Right atrium auricular region (tissue), 2 donors: ENCODE measurements at regions not wholly inside any gene's neighbourhood (a gene's known extent, or its start where the extent isn't known, plus 50 kb on each side); places are given as distances from the start of the nearest gene placed in this dataset.

ENCODE experiments used
- DNase-seq: peaks from one replicate; pipeline ENCODE4 v3.0.0-alpha.2; 2019; ENCODE audit warnings: low spot score
- H3K27ac ChIP-seq, 2 donors: fragments of 200-600 bp; sonication (generic); 1 replicate in 1 of 2; 2 replicates in 1 of 2; pipeline ENCODE4 v1.5.1; 2016 to 2019
- H3K27me3 ChIP-seq, 2 donors: fragments of 200-600 bp; sonication (generic); one replicate each; pipeline versions ENCODE4 v1.5.1 to v1.6.0; 2017 to 2019
- H3K36me3 ChIP-seq: fragments of 200-600 bp; sonication (generic); one replicate; pipeline ENCODE4 v1.5.1; 2016
- H3K4me1 ChIP-seq, 2 donors: fragments of 200-600 bp; sonication (generic); one replicate each; pipeline versions ENCODE4 v1.5.1 to v1.6.0; 2017 to 2019
- H3K4me3 ChIP-seq, 2 donors: fragments of 200-600 bp; sonication (generic); 1 replicate in 1 of 2; 2 replicates in 1 of 2; pipeline ENCODE4 v1.5.1; 2017 to 2019; ENCODE audit warnings: mild to moderate bottlenecking in 1 of 2, moderate library complexity in 1 of 2
- H3K9me3 ChIP-seq, 2 donors: fragments of 200-600 bp; sonication (generic); one replicate each; pipeline ENCODE4 v1.5.1; 2019
- CTCF ChIP-seq, 2 donors: fragments of 200-600 bp; sonication (generic); IDR thresholded peaks; one replicate each; pipeline ENCODE4 v1.5.1; 2019; ENCODE audit warnings: antibody characterized with exemption in 2 of 2

- TF ChIP-seq CTCF (IDR thresholded peaks at IDR 0.05) = no peak
Measured at GRCh38 chr4:100954046-100954445, 393.3 kb downstream of the PPP3CA start.

GRCh38 chr4:100953616-100954015 is 393.7 kb downstream of the PPP3CA start:
- no peaks in the 10 kb centered on the region for H3K4me1 ChIP-seq

More at GRCh38 chr4:100954046-100954445, 393.3 kb downstream of the PPP3CA start:
- Histone ChIP-seq H3K9me3 (no peaks in the 10 kb centered on the region), H3K36me3 (no peaks in the 10 kb centered on the region), H3K4me3 (no peak overlapping the region), H3K27ac (no peak overlapping the region), H3K4me1 (no peaks in the 10 kb centered on the region), H3K27me3 (no peaks in the 10 kb centered on the region)
- no peak for DNase-seq

GRCh38 chr4:100952590-100952989 is 394.7 kb downstream of the PPP3CA start:
- Histone ChIP-seq H3K36me3 (no peaks in the 10 kb centered on the region), H3K4me1 (no peaks in the 10 kb centered on the region), H3K27ac (no peak overlapping the region), H3K27me3 (no peaks in the 10 kb centered on the region), H3K4me3 (no peak overlapping the region), H3K9me3 (no peaks in the 10 kb centered on the region)
- no peak for DNase-seq
- no peak for TF ChIP-seq CTCF (IDR thresholded peaks at IDR 0.05)

More at GRCh38 chr4:100953616-100954015, 393.7 kb downstream of the PPP3CA start:
- Histone ChIP-seq H3K27me3 (no peaks in the 10 kb centered on the region), H3K9me3 (no peaks in the 10 kb centered on the region), H3K4me3 (no peak overlapping the region), H3K36me3 (no peaks in the 10 kb centered on the region), H3K27ac (no peak overlapping the region)
- TF ChIP-seq CTCF (IDR thresholded peaks at IDR 0.05) = no peak
- no peak for DNase-seq

- TF ChIP-seq CTCF (IDR thresholded peaks at IDR 0.05) = no peak
- H3K4me1 ChIP-seq = no peaks in the 10 kb centered on the region
- H3K27ac ChIP-seq = no peak overlapping the region
- DNase-seq = no peak
- no peak overlapping the region for H3K4me3 ChIP-seq
- no peaks in the 10 kb centered on the region for H3K36me3 ChIP-seq
- no peaks in the 10 kb centered on the region for H3K27me3 ChIP-seq
- H3K9me3 ChIP-seq = peaks cover 0 to 6% of the 10 kb centered on the region in 2 donors
Measured at GRCh38 chr4:100949350-100949935, 397.9 kb downstream of the PPP3CA start.

- Histone ChIP-seq H3K9me3 (peaks cover 0 to 9% of the 10 kb centered on the region in 2 donors), H3K27me3 (no peaks in the 10 kb centered on the region), H3K36me3 (no peaks in the 10 kb centered on the region), H3K4me3 (no peak overlapping the region), H3K4me1 (no peaks in the 10 kb centered on the region), H3K27ac (no peak overlapping the region)
- DNase-seq = no peak
- TF ChIP-seq CTCF (IDR thresholded peaks at IDR 0.05) = no peak
Measured at GRCh38 chr4:100948911-100949310, 398.4 kb downstream of the PPP3CA start.

DNA sequence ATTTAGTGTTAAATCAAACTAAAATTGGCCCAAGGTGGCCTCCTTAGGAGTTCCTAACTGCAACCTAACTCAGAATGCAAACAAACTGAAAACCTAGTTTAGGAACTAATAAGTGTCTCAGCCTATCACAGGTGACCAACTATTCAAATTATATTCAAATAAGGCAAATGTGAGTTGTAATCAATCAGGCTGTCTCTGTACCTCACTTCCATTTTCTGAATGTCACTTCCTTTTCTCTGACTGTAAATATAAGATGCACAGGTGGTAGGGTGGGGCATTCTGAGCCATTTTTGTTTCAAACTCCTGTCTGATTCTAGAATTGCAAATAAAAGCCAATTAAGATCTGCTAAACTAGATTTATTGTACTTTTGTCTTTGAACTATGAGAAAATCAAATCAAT is 401.5 kb downstream of the PPP3CA start:
- no peak for TF ChIP-seq CTCF (IDR thresholded peaks at IDR 0.05)
- peaks cover 0 to 27% of the 10 kb centered on the region in 2 donors for H3K9me3 ChIP-seq
- no peaks in the 10 kb centered on the region for H3K4me1 ChIP-seq
- H3K4me3 ChIP-seq = no peak overlapping the region
- DNase-seq = no peak
- no peak overlapping the region for H3K27ac ChIP-seq
- no peaks in the 10 kb centered on the region for H3K27me3 ChIP-seq
- no peaks in the 10 kb centered on the region for H3K36me3 ChIP-seq
